ENCODE measurements at regions not wholly inside any gene's neighbourhood (a gene's known extent, or its start where the extent isn't known, plus 50 kb on each side); places are given as distances from the start of the nearest gene placed in this dataset.

- DNase-seq (ENCODE audit: extremely low read depth, low read depth) = no peak
- TF ChIP-seq, protein P1, sequence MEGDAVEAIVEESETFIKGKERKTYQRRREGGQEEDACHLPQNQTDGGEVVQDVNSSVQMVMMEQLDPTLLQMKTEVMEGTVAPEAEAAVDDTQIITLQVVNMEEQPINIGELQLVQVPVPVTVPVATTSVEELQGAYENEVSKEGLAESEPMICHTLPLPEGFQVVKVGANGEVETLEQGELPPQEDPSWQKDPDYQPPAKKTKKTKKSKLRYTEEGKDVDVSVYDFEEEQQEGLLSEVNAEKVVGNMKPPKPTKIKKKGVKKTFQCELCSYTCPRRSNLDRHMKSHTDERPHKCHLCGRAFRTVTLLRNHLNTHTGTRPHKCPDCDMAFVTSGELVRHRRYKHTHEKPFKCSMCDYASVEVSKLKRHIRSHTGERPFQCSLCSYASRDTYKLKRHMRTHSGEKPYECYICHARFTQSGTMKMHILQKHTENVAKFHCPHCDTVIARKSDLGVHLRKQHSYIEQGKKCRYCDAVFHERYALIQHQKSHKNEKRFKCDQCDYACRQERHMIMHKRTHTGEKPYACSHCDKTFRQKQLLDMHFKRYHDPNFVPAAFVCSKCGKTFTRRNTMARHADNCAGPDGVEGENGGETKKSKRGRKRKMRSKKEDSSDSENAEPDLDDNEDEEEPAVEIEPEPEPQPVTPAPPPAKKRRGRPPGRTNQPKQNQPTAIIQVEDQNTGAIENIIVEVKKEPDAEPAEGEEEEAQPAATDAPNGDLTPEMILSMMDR (IDR thresholded peaks at IDR 0.05; ENCODE audit: low read depth, low read length, missing control alignments) = no peak
- H3K4me3 ChIP-seq (replicated peaks; ENCODE audit: low read depth, low read length) = no peak overlapping the region
Observed at GRCh38 chr2:221018262-221018661, 553.8 kb downstream of the EPHA4 start.

DNA sequence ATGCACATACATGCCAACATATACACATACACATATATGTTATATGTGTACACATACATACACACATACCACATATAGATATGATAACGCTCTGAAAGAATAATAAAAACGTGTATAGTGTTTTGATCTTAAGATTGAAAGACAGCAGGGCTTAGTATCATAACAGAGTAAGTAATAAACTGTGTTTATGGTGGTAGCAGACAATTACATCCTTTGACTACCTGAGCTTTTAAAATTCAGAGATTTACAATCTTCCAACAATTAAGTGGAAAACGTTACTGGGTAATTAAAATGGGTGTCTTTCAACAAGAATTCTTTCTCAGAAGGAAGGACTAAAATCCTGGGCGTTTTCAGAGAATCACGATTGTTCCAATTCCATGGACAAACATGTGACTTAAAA is 552.4 kb downstream of the EPHA4 start:
- TF ChIP-seq, protein P1 (IDR thresholded peaks at IDR 0.05; ENCODE audit: low read depth, low read length, missing control alignments) = no peak
- DNase-seq (ENCODE audit: extremely low read depth, low read depth) = no peak
- H3K4me3 ChIP-seq (replicated peaks; ENCODE audit: low read depth, low read length) = no peak overlapping the region

DNA sequence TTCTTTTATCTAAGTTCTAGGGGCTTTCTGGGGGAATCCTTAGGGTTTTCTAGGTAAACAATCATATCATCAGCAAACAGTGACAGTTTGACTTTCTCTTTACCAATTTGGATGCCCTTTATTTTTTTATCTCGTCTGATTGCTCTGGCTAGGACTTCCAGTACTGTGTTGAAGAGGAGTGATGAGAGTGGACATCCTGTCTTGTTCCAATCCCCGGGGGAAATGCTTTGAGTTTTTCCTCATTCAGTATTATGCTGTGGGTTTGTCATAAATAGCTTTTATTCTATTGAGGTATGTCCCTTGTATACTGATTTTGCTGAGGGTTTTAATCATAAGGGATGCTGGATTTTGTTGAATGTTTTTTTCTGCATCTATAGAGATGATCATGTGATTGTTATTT is 549.5 kb downstream of the EPHA4 start:
- no peak for DNase-seq (ENCODE audit: extremely low read depth, low read depth)
- no peak overlapping the region for H3K4me3 ChIP-seq (replicated peaks; ENCODE audit: low read depth, low read length)
- TF ChIP-seq, protein P1 (IDR thresholded peaks at IDR 0.05; ENCODE audit: low read depth, low read length, missing control alignments) = no peak

DNA sequence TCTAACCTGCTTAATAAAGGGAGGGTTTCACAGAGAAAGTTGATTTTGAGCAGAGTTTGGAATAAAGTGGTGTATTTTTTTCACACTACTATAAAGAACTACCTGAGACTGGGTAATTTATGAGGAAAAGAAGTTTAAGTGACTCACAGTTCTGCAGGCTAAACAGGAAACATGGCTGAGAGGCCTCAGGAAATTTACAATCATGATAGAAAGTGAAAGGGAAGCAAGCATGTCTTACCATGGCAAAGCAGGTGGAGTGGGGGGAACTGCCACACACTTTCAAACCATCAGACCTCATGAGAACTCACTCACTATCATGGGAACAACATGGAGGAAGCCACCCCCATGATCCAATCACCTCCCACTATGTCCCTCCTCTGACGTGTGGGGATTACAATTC is 546.7 kb downstream of the EPHA4 start:
- DNase-seq (ENCODE audit: extremely low read depth, low read depth) = no peak
- TF ChIP-seq, protein P1 (IDR thresholded peaks at IDR 0.05; ENCODE audit: low read depth, low read length, missing control alignments) = no peak
- H3K4me3 ChIP-seq (replicated peaks; ENCODE audit: low read depth, low read length) = no peak overlapping the region

- TF ChIP-seq, protein P1 (IDR thresholded peaks at IDR 0.05; ENCODE audit: low read depth, low read length, missing control alignments) = no peak
- no peak for DNase-seq (ENCODE audit: extremely low read depth, low read depth)
- no peak overlapping the region for H3K4me3 ChIP-seq (replicated peaks; ENCODE audit: low read depth, low read length)
Observed at GRCh38 chr2:221034026-221034701, 537.9 kb downstream of the EPHA4 start.

DNA sequence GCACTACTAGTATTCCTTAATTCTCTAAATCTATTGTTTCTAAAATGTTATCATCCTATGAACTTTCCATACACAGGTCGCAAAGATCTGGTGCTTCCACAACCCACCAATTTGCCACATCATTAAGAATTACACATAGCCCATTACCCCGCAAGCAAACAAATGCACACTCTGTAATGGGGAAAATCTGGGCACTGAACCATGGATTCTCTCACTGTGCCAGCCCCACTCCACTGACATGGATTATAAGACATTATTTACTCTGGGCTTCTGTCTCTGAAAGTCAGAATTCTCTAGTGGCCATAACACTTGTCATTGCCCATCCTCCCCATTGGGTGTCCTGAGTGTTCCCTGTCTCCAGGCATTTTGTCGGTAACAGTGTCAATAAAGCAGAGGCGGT is 537.1 kb downstream of the EPHA4 start:
- TF ChIP-seq, protein P1 (IDR thresholded peaks at IDR 0.05; ENCODE audit: low read depth, low read length, missing control alignments) = no peak
- no peak overlapping the region for H3K4me3 ChIP-seq (replicated peaks; ENCODE audit: low read depth, low read length)
- no peak for DNase-seq (ENCODE audit: extremely low read depth, low read depth)

DNA sequence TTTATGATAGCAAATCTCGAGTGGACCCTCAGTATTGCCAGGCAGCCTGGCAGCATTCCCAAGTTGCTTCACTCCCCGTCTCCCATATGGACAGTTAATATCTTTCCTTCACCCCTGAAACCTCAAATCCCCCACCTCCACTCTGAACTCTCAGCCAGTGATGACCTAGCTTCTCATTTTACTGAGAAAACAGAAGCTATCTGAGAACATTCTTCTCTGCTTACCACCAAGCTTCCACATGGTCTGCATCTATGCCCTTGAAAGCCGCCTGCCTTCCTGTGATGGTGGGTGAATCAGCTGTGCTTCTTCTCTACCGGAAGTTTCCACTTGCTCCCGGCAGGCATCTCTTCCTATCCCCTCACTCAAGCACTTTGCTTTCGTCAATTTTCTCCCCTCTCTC is 529.2 kb downstream of the EPHA4 start:
- H3K4me3 ChIP-seq (replicated peaks; ENCODE audit: low read depth, low read length) = no peak overlapping the region
- TF ChIP-seq, protein P1 (IDR thresholded peaks at IDR 0.05; ENCODE audit: low read depth, low read length, missing control alignments) = no peak
- DNase-seq (ENCODE audit: extremely low read depth, low read depth) = no peak

All from HFF-Myc (cell line).